ENCODE measurements at regions not wholly inside any gene's neighbourhood (a gene's known extent, or its start where the extent isn't known, plus 50 kb on each side); places are given as distances from the start of the nearest gene placed in this dataset.
"Not testable (repeated sequence)": the region's sequence is repeated elsewhere in the genome, so short reads cannot be mapped to it uniquely, and the experiment has no call there.

- ATAC-seq: no peak
- peaks cover 9 to 36% of the 10 kb centered on the region in 2 donors for H3K9me3 Mint-ChIP-seq
- no peaks in the 10 kb centered on the region for H3K27me3 Mint-ChIP-seq
- no peak overlapping the region for H3K4me3 Mint-ChIP-seq
- H3K27ac Mint-ChIP-seq: no peak overlapping the region
- H3K4me1 Mint-ChIP-seq: no peaks in the 10 kb centered on the region
- no peak for DNase-seq
Observed at GRCh38 chr4:30535255-30535654, 184.9 kb upstream of the PCDH7 start.

GRCh38 chr4:30536231-30536630, 183.9 kb upstream of the PCDH7 start:
- Mint-ChIP-seq H3K4me3 (no peak overlapping the region), H3K27ac (no peak overlapping the region), H3K9me3 (peaks cover 8 to 33% of the 10 kb centered on the region in 2 donors), H3K27me3 (no peaks in the 10 kb centered on the region), H3K4me1 (no peaks in the 10 kb centered on the region)
- no peak for DNase-seq
- ATAC-seq: no peak

GRCh38 chr4:30537456-30537855, 182.7 kb upstream of the PCDH7 start:
- H3K4me1 Mint-ChIP-seq: no peaks in the 10 kb centered on the region
- DNase-seq: no peak
- peaks cover 8 to 33% of the 10 kb centered on the region in 2 donors for H3K9me3 Mint-ChIP-seq

GRCh38 chr4:30538794-30539193, 181.4 kb upstream of the PCDH7 start:
- Mint-ChIP-seq H3K4me3 (no peak overlapping the region), H3K4me1 (no peaks in the 10 kb centered on the region), H3K27ac (no peak overlapping the region), H3K9me3 (peaks cover 8 to 33% of the 10 kb centered on the region in 2 donors), H3K27me3 (no peaks in the 10 kb centered on the region)
- DNase-seq (no peak), ATAC-seq (no peak)

More at GRCh38 chr4:30537456-30537855, 182.7 kb upstream of the PCDH7 start:
- no peak overlapping the region for H3K4me3 Mint-ChIP-seq
- H3K27ac Mint-ChIP-seq: no peak overlapping the region
- no peaks in the 10 kb centered on the region for H3K27me3 Mint-ChIP-seq
- no peak for ATAC-seq

GRCh38 chr4:30543057-30543456, 177.1 kb upstream of the PCDH7 start:
- DNase-seq (no peak), ATAC-seq (no peak)
- Mint-ChIP-seq H3K4me1 (no peaks in the 10 kb centered on the region), H3K27me3 (no peaks in the 10 kb centered on the region), H3K27ac (no peak overlapping the region), H3K4me3 (no peak overlapping the region), H3K9me3 (peaks cover 0 to 16% of the 10 kb centered on the region in 2 donors)

- Mint-ChIP-seq H3K27ac (no peak overlapping the region), H3K4me1 (no peaks in the 10 kb centered on the region), H3K4me3 (no peak overlapping the region), H3K9me3 (peaks cover 5 to 21% of the 10 kb centered on the region in 2 donors), H3K27me3 (no peaks in the 10 kb centered on the region)
- no peak for DNase-seq
- no peak for ATAC-seq
Observed at GRCh38 chr4:30553151-30553550, 167.0 kb upstream of the PCDH7 start.

- ATAC-seq: no peak
- no peak for DNase-seq
- Mint-ChIP-seq H3K9me3 (peaks cover 5 to 21% of the 10 kb centered on the region in 2 donors), H3K4me1 (no peaks in the 10 kb centered on the region), H3K27ac (no peak overlapping the region), H3K4me3 (no peak overlapping the region), H3K27me3 (no peaks in the 10 kb centered on the region)
Observed at GRCh38 chr4:30553706-30554105, 166.5 kb upstream of the PCDH7 start.

- no peak for ATAC-seq
- Mint-ChIP-seq H3K27ac (no peak overlapping the region), H3K9me3 (peaks cover 7 to 21% of the 10 kb centered on the region in 2 donors), H3K27me3 (no peaks in the 10 kb centered on the region), H3K4me3 (no peak overlapping the region), H3K4me1 (no peaks in the 10 kb centered on the region)
- DNase-seq: no peak
Observed at GRCh38 chr4:30555775-30556174, 164.4 kb upstream of the PCDH7 start.

GRCh38 chr4:30559481-30559880, 160.7 kb upstream of the PCDH7 start:
- Mint-ChIP-seq H3K4me1 (no peaks in the 10 kb centered on the region), H3K9me3 (peaks cover 8 to 10% of the 10 kb centered on the region in 2 donors), H3K27ac (no peak overlapping the region), H3K27me3 (no peaks in the 10 kb centered on the region), H3K4me3 (no peak overlapping the region)
- ATAC-seq: no peak
- DNase-seq: no peak

GRCh38 chr4:30586850-30587249, 133.3 kb upstream of the PCDH7 start:
- ATAC-seq (no peak), DNase-seq (no peak)
- Mint-ChIP-seq H3K9me3 (peaks cover 13 to 17% of the 10 kb centered on the region in 2 donors), H3K4me1 (no peaks in the 10 kb centered on the region), H3K27me3 (no peaks in the 10 kb centered on the region), H3K27ac (no peak overlapping the region), H3K4me3 (no peak overlapping the region)

- not testable (repeated sequence) for DNase-seq, H3K27ac Mint-ChIP-seq, H3K4me1 Mint-ChIP-seq, ATAC-seq, H3K27me3 Mint-ChIP-seq, H3K4me3 Mint-ChIP-seq
- H3K9me3 Mint-ChIP-seq: peaks cover 0 to 16% of the 10 kb centered on the region in 2 donors
Observed at GRCh38 chr4:30589669-30590068, 130.5 kb upstream of the PCDH7 start.

- Mint-ChIP-seq H3K27ac (no peak overlapping the region), H3K27me3 (no peaks in the 10 kb centered on the region), H3K9me3 (peaks cover 0 to 2% of the 10 kb centered on the region in 2 donors), H3K4me1 (no peaks in the 10 kb centered on the region), H3K4me3 (no peak overlapping the region)
- DNase-seq (no peak), ATAC-seq (no peak)
Observed at GRCh38 chr4:30600246-30601017, 119.7 kb upstream of the PCDH7 start.

GRCh38 chr4:30601070-30601865, 118.9 kb upstream of the PCDH7 start:
- Mint-ChIP-seq H3K4me1 (no peaks in the 10 kb centered on the region), H3K27me3 (no peaks in the 10 kb centered on the region), H3K4me3 (no peak overlapping the region), H3K9me3 (peaks cover 0 to 5% of the 10 kb centered on the region in 2 donors), H3K27ac (no peak overlapping the region)
- DNase-seq (no peak), ATAC-seq (no peak)

- Mint-ChIP-seq H3K27me3 (no peaks in the 10 kb centered on the region), H3K27ac (no peak overlapping the region), H3K9me3 (peaks cover 6 to 11% of the 10 kb centered on the region in 2 donors), H3K4me1 (no peaks in the 10 kb centered on the region), H3K4me3 (no peak overlapping the region)
- ATAC-seq (no peak), DNase-seq (no peak)
Observed at GRCh38 chr4:30605616-30606190, 114.5 kb upstream of the PCDH7 start.

- Mint-ChIP-seq H3K4me1 (no peaks in the 10 kb centered on the region), H3K27me3 (no peaks in the 10 kb centered on the region), H3K9me3 (peaks cover 10 to 13% of the 10 kb centered on the region in 2 donors), H3K27ac (no peak overlapping the region), H3K4me3 (no peak overlapping the region)
- no peak for DNase-seq
- ATAC-seq: no peak
Observed at GRCh38 chr4:30610361-30610760, 109.8 kb upstream of the PCDH7 start.

- ATAC-seq (no peak), DNase-seq (no peak)
- H3K4me1 Mint-ChIP-seq: no peaks in the 10 kb centered on the region
- H3K27me3 Mint-ChIP-seq: no peaks in the 10 kb centered on the region
- no peak overlapping the region for H3K4me3 Mint-ChIP-seq
- peaks cover 6 to 7% of the 10 kb centered on the region in 2 donors for H3K9me3 Mint-ChIP-seq
- H3K27ac Mint-ChIP-seq: no peak overlapping the region
Observed at GRCh38 chr4:30614771-30615170, 105.4 kb upstream of the PCDH7 start.

Measured in stimulated activated naive CD8-positive, alpha-beta T cell treated with anti-CD3 and anti-CD28 coated beads, Interleukin-15, amount 100 ng/mL, for 72 hours (primary cell).